K562 (cell line): ENCODE measurements at regions not wholly inside any gene's neighbourhood (a gene's known extent, or its start where the extent isn't known, plus 50 kb on each side); places are given as distances from the start of the nearest gene placed in this dataset.

ENCODE experiments used
- ATAC-seq: fragments of 200-7000 bp; cut with Tn5 transposase; 3 replicates; pipeline ENCODE4 v1.9.1; 2020; ENCODE audit warnings: moderate library complexity
- BruUV-seq: library from RNA; stranded (reverse); fragments of 400-500 nt; replicated peaks from 2 replicates; lab custom pipeline; 2021; lab: Mats Ljungman, UMichigan
- CTCF ChIA-PET: fragments of 300-600 bp; formaldehyde crosslinking; extraction: SDS; loops from one replicate; lab custom pipeline; 2021; ENCODE audit warnings: low intra/inter-chr PET ratio; lab: Yijun Ruan, JAX
- POLR2A ChIA-PET: fragments of 300-600, 350-650 bp; sonication (Branson Sonifier 250); formaldehyde crosslinking; extraction: SDS; loops from one replicate; lab custom pipeline; 2021; ENCODE audit warnings: antibody characterized with exemption, inconsistent platforms; lab: Yijun Ruan, JAX
- DNase-seq, 4 experiments: peaks; one replicate each; pipeline versions ENCODE4 v3.0.0 to v3.0.0-alpha.2; 2011 to 2018; ENCODE audit warnings: low spot score in 3 of 4, mixed read lengths in 3 of 4; ENCODE audit errors: extremely low read depth in 1 of 4
- FAIRE-seq: peaks from 2 replicates; lab custom pipeline; 2011; peaks lifted over from hg19 to GRCh38; lab: Jason Lieb, UNC
- H2AFZ ChIP-seq: 2 replicates; pipeline ENCODE4 v1.6.0; 2011; ENCODE audit warnings: low read depth, low read length, control low read depth, inconsistent platforms
- H3K27ac ChIP-seq: fragments of 200-600 bp; 3 replicates; pipeline ENCODE4 v1.8.0; 2011; ENCODE audit warnings: low read depth, mild to moderate bottlenecking, control low read depth, inconsistent platforms, low read length, moderate library complexity, mixed read lengths; ENCODE audit errors: extremely low read depth
- H3K27me3 ChIP-seq, 2 experiments: fragments of 300-600 bp in 1 of 2; 2 replicates in 1 of 2; 3 replicates in 1 of 2; pipeline versions ENCODE4 v1.6.0 to v1.8.0; 2011; ENCODE audit warnings: inconsistent platforms in 2 of 2, low read length in 2 of 2, mild to moderate bottlenecking in 1 of 2, mixed read lengths in 1 of 2, moderate library complexity in 1 of 2; ENCODE audit not compliant: control insufficient read depth in 2 of 2, insufficient read depth in 2 of 2
- H3K36me3 ChIP-seq: fragments of 300-600 bp; 3 replicates; pipeline ENCODE4 v1.8.0; 2011; ENCODE audit warnings: mild to moderate bottlenecking, low read length, inconsistent platforms; ENCODE audit not compliant: control insufficient read depth, insufficient read depth
- H3K4me1 ChIP-seq, 2 experiments: fragments of 200-600 bp in 1 of 2; replicated peaks in 1 of 2; 2 replicates in 1 of 2; 3 replicates in 1 of 2; pipeline versions ENCODE4 v1.5.1 to v1.8.0; 2011; ENCODE audit warnings: inconsistent platforms in 2 of 2, low read length in 2 of 2, mild to moderate bottlenecking in 1 of 2, mixed read lengths in 1 of 2, moderate library complexity in 1 of 2; ENCODE audit not compliant: control insufficient read depth in 2 of 2, insufficient read depth in 2 of 2
- H3K4me2 ChIP-seq: 2 replicates; pipeline ENCODE4 v1.6.1; 2011; ENCODE audit warnings: low read length, control low read depth, inconsistent platforms, mixed read lengths; ENCODE audit not compliant: insufficient read depth
- H3K4me3 ChIP-seq: fragments of 200-600 bp; sonication (generic), shearing (Covaris generic); 2 replicates; pipeline ENCODE4 v1.5.1; 2016; ENCODE audit warnings: control low read depth, inconsistent platforms
- H3K79me2 ChIP-seq: fragments of 200-600 bp; 3 replicates; pipeline ENCODE4 v1.8.0; 2011; ENCODE audit warnings: low read length, inconsistent platforms; ENCODE audit not compliant: control insufficient read depth, insufficient read depth
- H3K9ac ChIP-seq, 2 experiments: 2 replicates each; pipeline versions ENCODE4 v1.6.0 to v1.6.1; 2011; ENCODE audit warnings: low read depth in 2 of 2, low read length in 2 of 2, control low read depth in 1 of 2, inconsistent platforms in 1 of 2, mild to moderate bottlenecking in 1 of 2, mixed read lengths in 1 of 2; ENCODE audit not compliant: insufficient read depth in 1 of 2
- H3K9me1 ChIP-seq: one replicate; pipeline ENCODE4 v1.6.0; 2011; ENCODE audit warnings: inconsistent platforms, mild to moderate bottlenecking, low read length, moderate library complexity; ENCODE audit not compliant: control insufficient read depth, insufficient read depth
- H3K9me3 ChIP-seq: replicated peaks from 2 replicates; pipeline ENCODE4 v1.5.1; 2011; ENCODE audit warnings: low read depth, low read length, inconsistent platforms; ENCODE audit not compliant: control insufficient read depth, insufficient read depth
- H4K20me1 ChIP-seq: replicated peaks from 2 replicates; pipeline ENCODE4 v1.6.1; 2011; ENCODE audit warnings: low read length, inconsistent platforms, mixed read lengths; ENCODE audit not compliant: control insufficient read depth, insufficient read depth
- ATF7 ChIP-seq: fragments of 450-650 bp; IDR thresholded peaks from 2 replicates; pipeline ENCODE4 v1.7.1; 2014; ENCODE audit warnings: mild to moderate bottlenecking, moderate library complexity
- CEBPB ChIP-seq: fragments of 450-650 bp; IDR thresholded peaks from 2 replicates; pipeline ENCODE4 v1.6.1; 2016; ENCODE audit warnings: missing genetic modification characterization, missing compliant biosample characterization
- SMAD1 ChIP-seq: fragments of 150-350 bp; IDR thresholded peaks from 2 replicates; pipeline ENCODE4 v1.6.1; 2014; ENCODE audit warnings: low read length, low read depth; ENCODE audit not compliant: partially characterized antibody
- ZNF408 ChIP-seq: fragments of 250-450 bp; sonication (Bioruptor Pico); IDR thresholded peaks from 2 replicates; pipeline ENCODE4 v1.4.0; 2020; ENCODE audit warnings: low read depth, mild to moderate bottlenecking, moderate library complexity
- WGBS: fragments of 100-300 bp; shearing (Covaris generic); methylation state at CpG from one replicate; pipeline ENCODE4 v1.1.6; 2016; ENCODE audit warnings: low coverage, mixed read lengths; ENCODE audit not compliant: insufficient coverage; ENCODE audit errors: missing lambda C conversion rate; 5-methylcytosine and 5-hydroxymethylcytosine counted together
- in situ Hi-C: fragments of 300-500 bp; cut with MboI; formaldehyde crosslinking; loops from 4 replicates; pipeline ENCODE4 v1.15.0; 2018; ENCODE audit warnings: inconsistent platforms, mixed read lengths
- intact Hi-C: fragments of 100-400 bp; cut with micrococcal nuclease; formaldehyde crosslinking; loops from 2 replicates; pipeline ENCODE4 v1.14.2; 2022
- TF ChIP-seq, protein P1 (sequence below): fragments of 450-650 bp; IDR thresholded peaks from 2 replicates; pipeline ENCODE4 v1.6.1; 2016; ENCODE audit warnings: mild to moderate bottlenecking, moderate library complexity
- TF ChIP-seq, protein P2 (sequence below), 3 experiments: fragments of 200-800 bp in 1 of 3; sonication (Bioruptor generic) in 1 of 3; sonication (generic) in 1 of 3; formaldehyde crosslinking in 1 of 3; IDR thresholded peaks; 2 replicates each; pipeline versions ENCODE4 v1.6.1 to v1.8.0; 2016 to 2022; ENCODE audit warnings: mild to moderate bottlenecking in 2 of 3, missing compliant biosample characterization in 2 of 3, missing genetic modification characterization in 2 of 3, missing genetic modification reagents in 1 of 3
- TF ChIP-seq, protein P3 (sequence below): IDR thresholded peaks from 3 replicates; pipeline ENCODE4 v1.6.1; 2011; ENCODE audit warnings: borderline replicate concordance, mild to moderate bottlenecking, moderate library complexity; ENCODE audit not compliant: insufficient read length; ENCODE audit errors: extremely low read depth

DNA sequence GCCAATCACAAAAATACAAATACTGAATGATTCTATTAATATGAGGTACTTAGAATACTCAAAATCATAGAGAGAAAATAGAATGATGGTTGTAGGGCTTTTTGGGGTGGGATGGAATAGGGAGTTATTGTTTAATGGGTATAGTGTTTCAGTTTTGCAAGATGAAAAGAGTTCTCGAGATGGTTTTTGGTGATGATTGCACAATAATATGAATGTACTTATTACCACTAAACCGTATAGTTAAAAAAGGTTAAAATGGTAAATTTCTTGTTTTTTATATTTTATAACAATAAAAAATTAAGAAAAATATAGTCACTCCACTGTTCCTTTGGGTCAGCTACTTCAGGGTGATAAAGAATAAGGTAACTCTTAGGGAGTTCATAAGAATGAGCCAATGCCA, 560.1 kb downstream of the TDRD15 start:
- Histone ChIP-seq H3K9ac (no peak overlapping the region), H3K9me1 (no peaks in the 10 kb centered on the region), H3K79me2 (no peaks in the 10 kb centered on the region), H2AFZ (no peak overlapping the region), H3K27me3 (no peaks in the 10 kb centered on the region), H3K27ac (no peak overlapping the region), H3K36me3 (no peaks in the 10 kb centered on the region), H4K20me1 (no peaks in the 10 kb centered on the region), H3K4me3 (no peak overlapping the region), H3K4me2 (no peak overlapping the region), H3K4me1 (no peaks in the 10 kb centered on the region), H3K9me3 (no peaks in the 10 kb centered on the region)
- no TSS peak for BruUV-seq
- no peak for DNase-seq
- CTCF ChIA-PET, result no interaction called here
- 3% methylated on average over 2 of the region's 2 CpGs for WGBS
- FAIRE-seq, result no peak
- POLR2A ChIA-PET, result no interaction called here
- ATAC-seq, result no peak
- intact Hi-C loops (no loop called here), in situ Hi-C loops (no loop called here)
- TF ChIP-seq CEBPB (tag) (peak; percentile 34; the same call in 1 of the 2 replicates), ZNF408 (CRISPR knock-in tag) (no peak), ATF7 (no peak), SMAD1 (no peak)
- TF ChIP-seq, protein P1, sequence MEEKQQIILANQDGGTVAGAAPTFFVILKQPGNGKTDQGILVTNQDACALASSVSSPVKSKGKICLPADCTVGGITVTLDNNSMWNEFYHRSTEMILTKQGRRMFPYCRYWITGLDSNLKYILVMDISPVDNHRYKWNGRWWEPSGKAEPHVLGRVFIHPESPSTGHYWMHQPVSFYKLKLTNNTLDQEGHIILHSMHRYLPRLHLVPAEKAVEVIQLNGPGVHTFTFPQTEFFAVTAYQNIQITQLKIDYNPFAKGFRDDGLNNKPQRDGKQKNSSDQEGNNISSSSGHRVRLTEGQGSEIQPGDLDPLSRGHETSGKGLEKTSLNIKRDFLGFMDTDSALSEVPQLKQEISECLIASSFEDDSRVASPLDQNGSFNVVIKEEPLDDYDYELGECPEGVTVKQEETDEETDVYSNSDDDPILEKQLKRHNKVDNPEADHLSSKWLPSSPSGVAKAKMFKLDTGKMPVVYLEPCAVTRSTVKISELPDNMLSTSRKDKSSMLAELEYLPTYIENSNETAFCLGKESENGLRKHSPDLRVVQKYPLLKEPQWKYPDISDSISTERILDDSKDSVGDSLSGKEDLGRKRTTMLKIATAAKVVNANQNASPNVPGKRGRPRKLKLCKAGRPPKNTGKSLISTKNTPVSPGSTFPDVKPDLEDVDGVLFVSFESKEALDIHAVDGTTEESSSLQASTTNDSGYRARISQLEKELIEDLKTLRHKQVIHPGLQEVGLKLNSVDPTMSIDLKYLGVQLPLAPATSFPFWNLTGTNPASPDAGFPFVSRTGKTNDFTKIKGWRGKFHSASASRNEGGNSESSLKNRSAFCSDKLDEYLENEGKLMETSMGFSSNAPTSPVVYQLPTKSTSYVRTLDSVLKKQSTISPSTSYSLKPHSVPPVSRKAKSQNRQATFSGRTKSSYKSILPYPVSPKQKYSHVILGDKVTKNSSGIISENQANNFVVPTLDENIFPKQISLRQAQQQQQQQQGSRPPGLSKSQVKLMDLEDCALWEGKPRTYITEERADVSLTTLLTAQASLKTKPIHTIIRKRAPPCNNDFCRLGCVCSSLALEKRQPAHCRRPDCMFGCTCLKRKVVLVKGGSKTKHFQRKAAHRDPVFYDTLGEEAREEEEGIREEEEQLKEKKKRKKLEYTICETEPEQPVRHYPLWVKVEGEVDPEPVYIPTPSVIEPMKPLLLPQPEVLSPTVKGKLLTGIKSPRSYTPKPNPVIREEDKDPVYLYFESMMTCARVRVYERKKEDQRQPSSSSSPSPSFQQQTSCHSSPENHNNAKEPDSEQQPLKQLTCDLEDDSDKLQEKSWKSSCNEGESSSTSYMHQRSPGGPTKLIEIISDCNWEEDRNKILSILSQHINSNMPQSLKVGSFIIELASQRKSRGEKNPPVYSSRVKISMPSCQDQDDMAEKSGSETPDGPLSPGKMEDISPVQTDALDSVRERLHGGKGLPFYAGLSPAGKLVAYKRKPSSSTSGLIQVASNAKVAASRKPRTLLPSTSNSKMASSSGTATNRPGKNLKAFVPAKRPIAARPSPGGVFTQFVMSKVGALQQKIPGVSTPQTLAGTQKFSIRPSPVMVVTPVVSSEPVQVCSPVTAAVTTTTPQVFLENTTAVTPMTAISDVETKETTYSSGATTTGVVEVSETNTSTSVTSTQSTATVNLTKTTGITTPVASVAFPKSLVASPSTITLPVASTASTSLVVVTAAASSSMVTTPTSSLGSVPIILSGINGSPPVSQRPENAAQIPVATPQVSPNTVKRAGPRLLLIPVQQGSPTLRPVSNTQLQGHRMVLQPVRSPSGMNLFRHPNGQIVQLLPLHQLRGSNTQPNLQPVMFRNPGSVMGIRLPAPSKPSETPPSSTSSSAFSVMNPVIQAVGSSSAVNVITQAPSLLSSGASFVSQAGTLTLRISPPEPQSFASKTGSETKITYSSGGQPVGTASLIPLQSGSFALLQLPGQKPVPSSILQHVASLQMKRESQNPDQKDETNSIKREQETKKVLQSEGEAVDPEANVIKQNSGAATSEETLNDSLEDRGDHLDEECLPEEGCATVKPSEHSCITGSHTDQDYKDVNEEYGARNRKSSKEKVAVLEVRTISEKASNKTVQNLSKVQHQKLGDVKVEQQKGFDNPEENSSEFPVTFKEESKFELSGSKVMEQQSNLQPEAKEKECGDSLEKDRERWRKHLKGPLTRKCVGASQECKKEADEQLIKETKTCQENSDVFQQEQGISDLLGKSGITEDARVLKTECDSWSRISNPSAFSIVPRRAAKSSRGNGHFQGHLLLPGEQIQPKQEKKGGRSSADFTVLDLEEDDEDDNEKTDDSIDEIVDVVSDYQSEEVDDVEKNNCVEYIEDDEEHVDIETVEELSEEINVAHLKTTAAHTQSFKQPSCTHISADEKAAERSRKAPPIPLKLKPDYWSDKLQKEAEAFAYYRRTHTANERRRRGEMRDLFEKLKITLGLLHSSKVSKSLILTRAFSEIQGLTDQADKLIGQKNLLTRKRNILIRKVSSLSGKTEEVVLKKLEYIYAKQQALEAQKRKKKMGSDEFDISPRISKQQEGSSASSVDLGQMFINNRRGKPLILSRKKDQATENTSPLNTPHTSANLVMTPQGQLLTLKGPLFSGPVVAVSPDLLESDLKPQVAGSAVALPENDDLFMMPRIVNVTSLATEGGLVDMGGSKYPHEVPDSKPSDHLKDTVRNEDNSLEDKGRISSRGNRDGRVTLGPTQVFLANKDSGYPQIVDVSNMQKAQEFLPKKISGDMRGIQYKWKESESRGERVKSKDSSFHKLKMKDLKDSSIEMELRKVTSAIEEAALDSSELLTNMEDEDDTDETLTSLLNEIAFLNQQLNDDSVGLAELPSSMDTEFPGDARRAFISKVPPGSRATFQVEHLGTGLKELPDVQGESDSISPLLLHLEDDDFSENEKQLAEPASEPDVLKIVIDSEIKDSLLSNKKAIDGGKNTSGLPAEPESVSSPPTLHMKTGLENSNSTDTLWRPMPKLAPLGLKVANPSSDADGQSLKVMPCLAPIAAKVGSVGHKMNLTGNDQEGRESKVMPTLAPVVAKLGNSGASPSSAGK, result no peak
- TF ChIP-seq, protein P2, sequence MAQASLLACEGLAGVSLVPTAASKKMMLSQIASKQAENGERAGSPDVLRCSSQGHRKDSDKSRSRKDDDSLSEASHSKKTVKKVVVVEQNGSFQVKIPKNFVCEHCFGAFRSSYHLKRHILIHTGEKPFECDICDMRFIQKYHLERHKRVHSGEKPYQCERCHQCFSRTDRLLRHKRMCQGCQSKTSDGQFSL (CRISPR knock-in tag; IDR thresholded peaks at IDR 0.05), result no peak
- TF ChIP-seq, protein P2 (tag; IDR thresholded peaks at IDR 0.05), result no peak
- TF ChIP-seq, protein P3, sequence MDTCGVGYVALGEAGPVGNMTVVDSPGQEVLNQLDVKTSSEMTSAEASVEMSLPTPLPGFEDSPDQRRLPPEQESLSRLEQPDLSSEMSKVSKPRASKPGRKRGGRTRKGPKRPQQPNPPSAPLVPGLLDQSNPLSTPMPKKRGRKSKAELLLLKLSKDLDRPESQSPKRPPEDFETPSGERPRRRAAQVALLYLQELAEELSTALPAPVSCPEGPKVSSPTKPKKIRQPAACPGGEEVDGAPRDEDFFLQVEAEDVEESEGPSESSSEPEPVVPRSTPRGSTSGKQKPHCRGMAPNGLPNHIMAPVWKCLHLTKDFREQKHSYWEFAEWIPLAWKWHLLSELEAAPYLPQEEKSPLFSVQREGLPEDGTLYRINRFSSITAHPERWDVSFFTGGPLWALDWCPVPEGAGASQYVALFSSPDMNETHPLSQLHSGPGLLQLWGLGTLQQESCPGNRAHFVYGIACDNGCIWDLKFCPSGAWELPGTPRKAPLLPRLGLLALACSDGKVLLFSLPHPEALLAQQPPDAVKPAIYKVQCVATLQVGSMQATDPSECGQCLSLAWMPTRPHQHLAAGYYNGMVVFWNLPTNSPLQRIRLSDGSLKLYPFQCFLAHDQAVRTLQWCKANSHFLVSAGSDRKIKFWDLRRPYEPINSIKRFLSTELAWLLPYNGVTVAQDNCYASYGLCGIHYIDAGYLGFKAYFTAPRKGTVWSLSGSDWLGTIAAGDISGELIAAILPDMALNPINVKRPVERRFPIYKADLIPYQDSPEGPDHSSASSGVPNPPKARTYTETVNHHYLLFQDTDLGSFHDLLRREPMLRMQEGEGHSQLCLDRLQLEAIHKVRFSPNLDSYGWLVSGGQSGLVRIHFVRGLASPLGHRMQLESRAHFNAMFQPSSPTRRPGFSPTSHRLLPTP, result no peak
